B cell (primary cell): ENCODE measurements at regions not wholly inside any gene's neighbourhood (a gene's known extent, or its start where the extent isn't known, plus 50 kb on each side); places are given as distances from the start of the nearest gene placed in this dataset.

Source experiments
- ATAC-seq: fragments of 200-7000 bp; cut with Tn5 transposase; one replicate; pipeline ENCODE4 v1.10.0; 2021; ENCODE audit warnings: low read depth, mild to moderate bottlenecking, moderate number of reproducible peaks, moderate library complexity
- CTCF ChIA-PET: fragments of 350-600 bp; sonication (Branson Sonifier 250); formaldehyde crosslinking; loops from one replicate; lab custom pipeline; 2021; ENCODE audit warnings: antibody characterized with exemption, inconsistent platforms; lab: Charles Lee
- POLR2A ChIA-PET: fragments of 350-600 bp; sonication (Branson Sonifier 250); formaldehyde crosslinking; loops from one replicate; lab custom pipeline; 2021; ENCODE audit warnings: antibody characterized with exemption; lab: Charles Lee
- DNase-seq: peaks from one replicate; pipeline ENCODE4 v3.0.0; 2013
- H2AFZ ChIP-seq: 2 replicates; pipeline ENCODE4 v1.6.1; 2012; ENCODE audit warnings: mild to moderate bottlenecking, low read depth, low read length; ENCODE audit not compliant: insufficient read depth, poor library complexity, severe bottlenecking
- H3K27ac ChIP-seq, 2 donors: 1 replicate in 1 of 2; 2 replicates in 1 of 2; pipeline ENCODE4 v1.5.1; 2012 to 2013; ENCODE audit warnings: low read length in 2 of 2, mild to moderate bottlenecking in 2 of 2, moderate library complexity in 1 of 2
- H3K27me3 ChIP-seq, 4 experiments: fragments of 200-600 bp in 1 of 4; sonication (generic) in 1 of 4; replicated peaks in 1 of 4; 1 replicate in 2 of 4; 2 replicates in 2 of 4; pipeline versions ENCODE4 v1.6.1 to v1.7.0; 2013 to 2016; ENCODE audit warnings: low read length in 3 of 4, mild to moderate bottlenecking in 2 of 4, mixed read lengths in 1 of 4, moderate library complexity in 1 of 4; ENCODE audit not compliant: insufficient read depth in 4 of 4, control insufficient read depth in 3 of 4; ENCODE audit errors: control extremely low read depth in 1 of 4
- H3K36me3 ChIP-seq, 2 experiments: replicated peaks in 1 of 2; 1 replicate in 1 of 2; 2 replicates in 1 of 2; pipeline versions ENCODE4 v1.6.1 to v1.7.1; 2013; ENCODE audit warnings: low read length in 1 of 2; ENCODE audit not compliant: insufficient read depth in 2 of 2, control insufficient read depth in 1 of 2; ENCODE audit errors: control extremely low read depth in 1 of 2, extremely low read depth in 1 of 2
- H3K4me1 ChIP-seq, 2 donors: fragments of 200-600 bp in 1 of 2; sonication (generic) in 1 of 2; 1 replicate in 1 of 2; 2 replicates in 1 of 2; pipeline versions ENCODE4 v1.5.1 to v1.6.1; 2013 to 2017; ENCODE audit warnings: low read length in 2 of 2; ENCODE audit not compliant: control insufficient read depth in 2 of 2, insufficient read depth in 2 of 2
- H3K4me2 ChIP-seq: replicated peaks from 2 replicates; pipeline ENCODE3; 2012; ENCODE audit warnings: mild to moderate bottlenecking, low read depth, low read length; ENCODE audit not compliant: poor library complexity, severe bottlenecking
- H3K4me3 ChIP-seq, 5 experiments: fragments of 200-600 bp in 1 of 5; sonication (generic) in 1 of 5; 1 replicate in 3 of 5; 2 replicates in 2 of 5; pipeline versions ENCODE4 v1.5.1 to v1.7.0; 2011 to 2016; ENCODE audit warnings: low read length in 4 of 5, mild to moderate bottlenecking in 4 of 5, low read depth in 2 of 5, control low read depth in 1 of 5, moderate library complexity in 1 of 5; ENCODE audit not compliant: insufficient read depth in 1 of 5; ENCODE audit errors: control extremely low read depth in 1 of 5, extremely low read depth in 1 of 5
- H3K79me2 ChIP-seq: fragments of 200-600 bp; sonication (generic); one replicate; pipeline ENCODE4 v1.6.0; 2016; ENCODE audit warnings: low read length; ENCODE audit not compliant: control insufficient read depth, insufficient read depth
- H3K9ac ChIP-seq: fragments of 200-600 bp; sonication (generic); 2 replicates; pipeline ENCODE4 v1.6.1; 2017; ENCODE audit warnings: mild to moderate bottlenecking, low read length, moderate library complexity
- H3K9me3 ChIP-seq, 3 donors: one replicate each; pipeline versions ENCODE4 v1.6.1 to v1.7.1; 2013; ENCODE audit warnings: low read length in 2 of 3; ENCODE audit not compliant: control insufficient read depth in 2 of 3, insufficient read depth in 1 of 3; ENCODE audit errors: control extremely low read depth in 1 of 3
- H4K20me1 ChIP-seq: 2 replicates; pipeline ENCODE4 v1.6.0; 2012; ENCODE audit warnings: mild to moderate bottlenecking, low read length; ENCODE audit not compliant: insufficient read depth, control insufficient read depth, poor library complexity, severe bottlenecking
- H3K27ac Mint-ChIP-seq: one replicate; pipeline ENCODE4 v1.8.0; 2021; ENCODE audit warnings: mixed read lengths
- H3K27me3 Mint-ChIP-seq: one replicate; pipeline ENCODE4 v1.8.0; 2021; ENCODE audit warnings: mixed read lengths
- H3K4me1 Mint-ChIP-seq: one replicate; pipeline ENCODE4 v1.8.0; 2021; ENCODE audit warnings: mixed read lengths
- H3K4me3 Mint-ChIP-seq: one replicate; pipeline ENCODE4 v1.8.0; 2021; ENCODE audit warnings: mixed read lengths
- H3K9me3 Mint-ChIP-seq: one replicate; pipeline ENCODE4 v1.8.0; 2022; ENCODE audit warnings: mixed read lengths; ENCODE audit not compliant: insufficient read depth
- CTCF ChIP-seq: fragments of 200-600 bp; IDR thresholded peaks from one replicate; pipeline ENCODE4 v1.8.0; 2022; ENCODE audit warnings: antibody characterized with exemption, mild to moderate bottlenecking
- EZH2 ChIP-seq: IDR thresholded peaks from 2 replicates; pipeline ENCODE4 v1.6.1; 2012; ENCODE audit warnings: borderline replicate concordance, low read depth, mild to moderate bottlenecking, moderate library complexity, low read length; ENCODE audit not compliant: insufficient read depth, poor library complexity, severe bottlenecking
- WGBS: methylation state at CpG from one replicate; pipeline ENCODE4 v1.1.5; 2013; ENCODE audit warnings: missing lambda C conversion rate; ENCODE audit not compliant: insufficient coverage; 5-methylcytosine and 5-hydroxymethylcytosine counted together
- intact Hi-C: fragments of 100-400 bp; cut with micrococcal nuclease; formaldehyde crosslinking; loops from one replicate; pipeline ENCODE4 v1.10.0; 2022

- Histone ChIP-seq H3K27ac (no peak overlapping the region), H3K9me3 (no peaks in the 10 kb centered on the region), H3K27me3 (no peaks in the 10 kb centered on the region), H2AFZ (no peak overlapping the region), H3K9ac (no peak overlapping the region), H3K4me3 (no peak overlapping the region), H3K4me2 (no peak overlapping the region), H4K20me1 (no peaks in the 10 kb centered on the region), H3K36me3 (no peaks in the 10 kb centered on the region), H3K4me1 (no peaks in the 10 kb centered on the region), H3K79me2 (no peaks in the 10 kb centered on the region)
- DNase-seq (no peak), ATAC-seq (no peak)
- peaks cover 1% of the 10 kb centered on the region for H3K9me3 Mint-ChIP-seq
- intact Hi-C loops: no loop called here
- H3K4me3 Mint-ChIP-seq: no peak overlapping the region
- WGBS: no CpG with 5 or more reads among the region's 2 CpGs
- H3K27ac Mint-ChIP-seq: no peak overlapping the region
- no peak for TF ChIP-seq EZH2
- no peak for TF ChIP-seq CTCF
- H3K4me1 Mint-ChIP-seq: no peaks in the 10 kb centered on the region
- H3K27me3 Mint-ChIP-seq: no peaks in the 10 kb centered on the region
- CTCF ChIA-PET: no interaction called here
- POLR2A ChIA-PET: no interaction called here
Observed at GRCh38 chr13:63156816-63157215, 1741.2 kb upstream of the PCDH20 start.

- H3K79me2 ChIP-seq: no peaks in the 10 kb centered on the region
Observed at GRCh38 chr13:63149375-63149774, 1733.7 kb upstream of the PCDH20 start.

More at GRCh38 chr13:63149375-63149774, 1733.7 kb upstream of the PCDH20 start:
- Histone ChIP-seq H3K4me3 (no peak overlapping the region), H3K9me3 (peaks cover 0 to 7% (median 0%) of the 10 kb centered on the region in 3 donors), H3K9ac (no peak overlapping the region), H3K36me3 (no peaks in the 10 kb centered on the region), H3K4me2 (no peak overlapping the region), H3K27ac (no peak overlapping the region), H4K20me1 (no peaks in the 10 kb centered on the region), H3K27me3 (no peaks in the 10 kb centered on the region), H2AFZ (no peak overlapping the region), H3K4me1 (no peaks in the 10 kb centered on the region)
- H3K9me3 Mint-ChIP-seq: peaks cover 9% of the 10 kb centered on the region
- H3K27ac Mint-ChIP-seq: no peak overlapping the region
- no CpG with 5 or more reads among the region's 3 CpGs for WGBS
- ATAC-seq (no peak), DNase-seq (no peak)
- H3K4me3 Mint-ChIP-seq: no peak overlapping the region
- ChIA-PET CTCF (no interaction called here), POLR2A (no interaction called here)
- H3K27me3 Mint-ChIP-seq: no peaks in the 10 kb centered on the region
- TF ChIP-seq CTCF (no peak), EZH2 (no peak)
- intact Hi-C loops: no loop called here
- no peaks in the 10 kb centered on the region for H3K4me1 Mint-ChIP-seq
